Inflammatory macrophage treated with lipopolysaccharide for 4 hours (primary cell): ENCODE measurements at regions not wholly inside any gene's neighbourhood (a gene's known extent, or its start where the extent isn't known, plus 50 kb on each side); places are given as distances from the start of the nearest gene placed in this dataset.

Experiments
- DNase-seq: peaks from one replicate; pipeline ENCODE4 v3.0.0-alpha.2; 2020

- no peak for DNase-seq
Measured at GRCh38 chr2:47264686-47265085, 88.4 kb upstream of the CALM2 start.

DNA sequence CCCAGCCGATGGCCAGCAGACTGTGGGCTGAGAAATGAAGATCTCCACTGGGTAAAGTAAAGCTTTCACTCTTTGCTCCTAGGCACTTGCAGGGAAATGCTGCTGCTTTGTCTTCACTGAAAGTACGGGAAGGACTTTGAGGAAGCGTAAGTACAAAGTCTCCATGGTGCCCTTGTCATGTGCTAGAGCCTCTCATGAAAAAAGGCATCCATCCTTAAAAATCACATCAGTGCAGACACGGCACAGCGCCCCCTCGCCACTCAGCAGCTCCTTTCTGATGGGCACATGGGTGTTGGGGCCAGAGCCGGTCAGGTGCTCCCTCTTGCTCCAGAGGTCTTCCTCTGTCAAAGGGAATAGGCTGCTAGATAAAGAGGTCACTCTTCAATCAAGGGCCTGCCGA lies 87.8 kb upstream of the CALM2 start:
- peak; percentile 23 for DNase-seq

GRCh38 chr2:47262657-47263056 lies 86.3 kb upstream of the CALM2 start:
- no peak for DNase-seq

DNA sequence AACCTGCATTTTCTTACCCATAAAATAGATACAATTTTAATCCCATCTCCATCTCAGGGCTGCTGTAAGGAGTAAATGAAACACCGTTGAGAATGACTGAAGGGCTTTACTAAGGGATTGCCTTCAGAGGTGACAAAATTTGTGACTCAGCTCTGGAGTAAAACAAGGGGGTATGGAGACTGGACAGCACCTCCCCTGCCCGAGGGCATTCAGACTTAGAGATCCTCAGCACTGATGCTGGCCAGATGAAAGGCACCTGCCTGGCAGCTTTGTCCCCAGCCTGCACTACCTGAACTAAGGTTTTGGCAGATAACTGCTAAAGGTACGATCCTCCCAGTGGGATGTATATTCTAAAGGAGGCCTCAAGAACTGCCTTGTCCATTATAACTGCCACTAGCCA lies 84.7 kb upstream of the CALM2 start:
- no peak for DNase-seq

- peak; percentile 11 for DNase-seq
Measured at GRCh38 chr2:47259829-47260228, 83.5 kb upstream of the CALM2 start.

- no peak for DNase-seq
Measured at GRCh38 chr2:47257946-47258348, 81.6 kb upstream of the CALM2 start.

DNA sequence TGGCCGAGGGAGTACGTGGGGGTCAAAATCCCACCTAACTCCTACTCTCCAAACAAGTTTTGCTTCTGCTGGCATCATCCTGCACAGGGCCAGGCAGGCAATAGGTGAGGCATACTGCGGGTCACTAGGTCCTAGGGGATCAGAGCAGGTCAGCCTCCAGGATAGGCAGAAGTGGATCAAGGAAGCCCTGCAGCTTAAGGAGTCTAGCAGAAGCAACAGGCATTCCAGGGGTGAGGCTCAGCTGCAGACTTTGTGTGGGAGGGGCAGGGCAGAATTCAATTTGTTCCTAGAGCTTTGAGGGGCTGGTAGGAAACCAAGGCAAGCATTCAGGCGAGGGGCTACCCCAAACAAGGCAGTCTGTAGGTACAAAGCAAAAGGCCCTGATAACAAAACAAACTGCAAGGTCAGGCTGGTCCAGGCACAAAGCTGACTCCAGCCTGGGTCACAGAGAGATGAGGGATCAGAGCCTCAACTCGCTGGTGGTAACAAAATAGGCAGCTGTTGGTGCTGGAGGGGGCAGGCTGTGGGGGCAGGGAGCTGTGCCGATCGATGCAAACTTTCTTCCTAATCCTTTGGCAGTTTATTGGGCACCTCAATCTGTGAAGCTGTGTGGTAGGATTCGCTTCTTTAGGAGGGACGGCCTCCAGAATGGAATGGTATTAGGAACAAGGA lies 80.2 kb upstream of the CALM2 start:
- DNase-seq = no peak

GRCh38 chr2:47255794-47256193 lies 79.5 kb upstream of the CALM2 start:
- DNase-seq = no peak

- DNase-seq = no peak
Measured at GRCh38 chr2:47254464-47254863, 78.2 kb upstream of the CALM2 start.

DNA sequence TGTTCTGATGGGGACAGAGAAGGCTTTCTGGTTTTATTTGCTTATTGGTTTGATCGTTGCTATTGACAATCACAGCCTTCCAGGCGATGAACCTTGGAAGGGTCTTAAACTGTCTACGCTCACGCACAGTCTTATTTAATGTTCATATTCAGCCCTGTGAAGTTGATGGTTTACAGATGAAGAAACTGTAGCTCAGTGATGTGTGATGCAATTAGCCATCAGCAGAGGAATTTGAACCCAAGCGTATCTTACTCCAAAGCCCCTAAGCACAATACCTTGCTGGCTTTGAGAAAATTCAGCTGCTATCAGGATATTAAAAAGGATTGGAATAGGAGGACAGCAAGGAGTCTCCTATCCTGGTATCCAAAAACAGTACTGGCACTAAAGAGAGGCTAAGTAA lies 77.1 kb upstream of the CALM2 start:
- DNase-seq = no peak

DNA sequence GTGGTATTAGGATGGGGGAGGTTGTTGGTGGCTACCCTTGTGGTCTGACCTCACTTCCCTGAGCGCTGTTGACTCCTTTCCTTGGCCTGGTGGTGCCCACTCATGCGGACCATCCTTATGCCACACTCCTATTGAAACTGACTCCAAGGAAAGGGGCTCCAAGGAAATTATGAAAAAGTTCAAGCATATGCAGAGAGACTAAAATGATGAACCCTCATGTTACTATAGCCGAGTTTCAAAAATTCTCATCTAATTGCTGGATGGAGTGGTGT lies 75.0 kb upstream of the CALM2 start:
- no peak for DNase-seq

GRCh38 chr2:47250586-47251403 lies 74.5 kb upstream of the CALM2 start:
- DNase-seq = no peak

DNA sequence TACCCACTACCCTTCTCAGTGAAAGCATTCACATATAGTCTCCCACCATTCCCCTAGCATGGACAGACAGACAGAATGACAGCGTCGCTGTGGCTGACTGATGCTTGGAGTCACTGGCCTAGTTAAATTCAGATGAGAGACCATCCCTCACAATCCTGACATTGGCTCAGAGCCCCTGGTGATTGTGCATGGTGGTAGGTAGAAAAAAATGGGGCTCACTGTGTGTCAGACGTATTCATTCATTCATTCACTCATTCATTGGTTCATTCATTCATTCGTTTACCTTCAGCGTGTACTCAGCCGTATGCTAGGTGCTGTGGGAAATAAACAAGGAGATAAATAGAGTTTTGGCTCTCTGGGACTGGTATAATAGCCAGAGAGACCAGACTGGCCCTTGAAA lies 73.6 kb upstream of the CALM2 start:
- no peak for DNase-seq

GRCh38 chr2:47249157-47249900 lies 73.0 kb upstream of the CALM2 start:
- no peak for DNase-seq

DNA sequence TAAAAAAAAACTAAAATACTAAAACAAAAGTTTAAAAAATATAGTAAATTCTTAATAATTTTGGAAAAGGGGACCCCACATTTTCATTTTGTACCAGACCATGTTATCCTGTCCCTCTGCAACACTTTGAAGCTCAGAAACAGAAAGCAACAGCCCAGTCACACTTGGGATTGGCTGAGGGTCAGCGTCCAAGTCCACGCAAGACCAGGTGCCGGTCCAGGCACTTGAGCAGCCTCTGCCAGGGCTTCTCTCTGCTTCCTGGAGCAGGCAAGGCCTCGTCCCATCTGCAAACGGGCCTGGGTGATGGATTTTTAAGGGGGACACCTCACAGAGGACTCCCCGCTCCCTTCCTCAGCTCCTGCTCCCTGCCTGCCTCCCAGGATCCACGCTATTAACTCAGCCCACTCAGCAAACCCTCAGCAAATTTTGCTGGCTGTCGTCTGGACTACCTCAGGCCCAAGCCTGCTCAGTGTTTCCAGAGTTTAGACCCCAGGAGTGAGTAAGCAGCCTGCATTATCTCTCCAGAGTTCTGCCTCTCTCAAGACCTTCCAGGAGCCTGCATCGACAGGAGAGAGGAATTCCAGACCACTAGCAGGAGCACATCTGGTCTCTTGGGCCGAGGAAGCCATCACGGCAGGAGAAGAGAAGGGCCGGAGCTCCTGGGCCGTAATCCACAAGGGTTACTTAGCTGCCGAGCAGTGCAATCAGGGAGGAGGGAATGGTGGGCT lies 67.4 kb upstream of the CALM2 start:
- no peak for DNase-seq

- DNase-seq = no peak
Measured at GRCh38 chr2:47241715-47242114, 65.4 kb upstream of the CALM2 start.

GRCh38 chr2:47239119-47239969 lies 63.0 kb upstream of the CALM2 start:
- DNase-seq = no peak

GRCh38 chr2:47238638-47239037 lies 62.3 kb upstream of the CALM2 start:
- DNase-seq = no peak

- no peak for DNase-seq
Measured at GRCh38 chr2:47237375-47238334, 61.3 kb upstream of the CALM2 start.

DNA sequence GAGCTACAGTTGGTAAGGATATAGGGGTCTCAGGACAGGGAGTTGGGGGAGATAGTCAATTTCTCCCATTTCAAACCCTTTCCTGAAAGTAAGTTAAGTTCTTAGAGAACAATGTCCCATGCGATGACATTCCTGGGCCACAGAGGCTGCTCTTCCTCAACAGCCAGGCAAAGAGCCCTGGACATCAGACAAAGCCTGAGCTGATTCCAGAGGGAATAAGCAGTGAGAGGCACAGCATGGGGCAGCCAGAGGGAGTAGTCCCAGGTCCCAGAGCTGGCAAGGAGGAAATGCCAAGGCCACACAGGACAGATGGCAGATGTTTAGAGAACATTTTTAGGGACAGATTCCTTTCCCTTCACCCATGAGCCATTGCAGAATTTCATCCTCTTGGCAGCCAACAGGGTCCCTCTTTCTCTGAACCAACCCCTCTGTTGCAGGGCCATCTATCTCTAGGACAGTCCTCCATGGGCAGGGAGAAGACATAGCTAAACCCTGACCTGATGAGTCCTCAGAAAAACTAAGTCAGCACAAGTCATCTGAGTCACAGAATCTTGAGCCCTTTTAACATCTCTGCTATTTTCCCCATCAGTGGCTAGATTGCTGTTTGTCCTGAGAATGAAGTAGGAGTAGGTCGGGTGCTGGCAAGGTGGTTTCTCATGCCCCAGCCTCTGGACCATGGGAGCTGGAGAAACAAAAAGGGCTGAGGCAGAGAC lies 60.3 kb upstream of the CALM2 start:
- no peak for DNase-seq

DNA sequence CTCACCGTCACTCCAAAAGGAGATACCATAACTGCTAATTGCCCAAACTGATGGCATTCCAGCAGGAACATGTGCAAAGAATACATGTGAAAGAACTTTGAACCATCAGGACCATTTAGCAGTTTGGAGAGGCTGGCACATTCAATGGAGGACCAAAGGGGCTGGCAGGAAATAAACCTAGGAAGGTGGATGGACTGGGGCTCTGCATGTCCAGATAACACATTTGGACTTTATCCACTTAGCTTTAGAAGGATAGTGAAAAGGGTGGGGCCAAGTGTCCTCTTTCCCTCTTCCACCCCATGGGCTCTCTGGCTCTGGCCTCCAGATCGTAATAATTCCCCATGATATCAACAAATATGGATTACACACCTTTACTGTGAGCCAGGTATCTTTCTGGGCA lies 58.8 kb upstream of the CALM2 start:
- DNase-seq = no peak
